ENCODE measurements at regions not wholly inside any gene's neighbourhood (a gene's known extent, or its start where the extent isn't known, plus 50 kb on each side); places are given as distances from the start of the nearest gene placed in this dataset.
"Not testable (repeated sequence)": the region's sequence is repeated elsewhere in the genome, so short reads cannot be mapped to it uniquely, and the experiment has no call there.

GRCh38 chr3:153928851-153929250 is 192.3 kb upstream of the ARHGEF26 start:
- BruUV-seq (replicated peaks): no TSS peak
- ChIA-PET CTCF (no interaction called here), POLR2A (ENCODE audit: low non-redundant PET) (no interaction called here)
- H3K27me3 ChIP-seq (replicated peaks; ENCODE audit: insufficient read depth, low read depth, low read length, poor library complexity): no peaks in the 10 kb centered on the region
- H3K36me3 ChIP-seq (ENCODE audit: insufficient read depth, low read length, poor library complexity, severe bottlenecking): no peaks in the 10 kb centered on the region
- no peak for DNase-seq (ENCODE audit: low spot score)
- no peaks in the 10 kb centered on the region for H3K9me3 ChIP-seq (ENCODE audit: low read depth, low read length, poor library complexity, severe bottlenecking)
- intact Hi-C loops (cut with micrococcal nuclease; ENCODE audit: unreplicated experiment): loop anchor here (5.0 to 10.0 kb wide), 4 partner anchors 144 to 887 kb away; partner anchors contain the start of gene RAP2B
- no peak for TF ChIP-seq EZH2 (IDR thresholded peaks at IDR 0.05; ENCODE audit: borderline replicate concordance, low read depth, low read length, poor library complexity, severe bottlenecking)
- TF ChIP-seq CTCF (conservative IDR thresholded peaks at IDR 0.05; ENCODE audit: low read depth, low read length): no peak
- no peak overlapping the region for H3K27ac ChIP-seq (ENCODE audit: low read depth, low read length, poor library complexity, severe bottlenecking)
- H3K4me3 ChIP-seq (ENCODE audit: low read depth, low read length, poor library complexity, severe bottlenecking): no peak overlapping the region
- no peaks in the 10 kb centered on the region for H3K4me1 ChIP-seq (ENCODE audit: insufficient read depth, low read length, poor library complexity, severe bottlenecking)

DNA sequence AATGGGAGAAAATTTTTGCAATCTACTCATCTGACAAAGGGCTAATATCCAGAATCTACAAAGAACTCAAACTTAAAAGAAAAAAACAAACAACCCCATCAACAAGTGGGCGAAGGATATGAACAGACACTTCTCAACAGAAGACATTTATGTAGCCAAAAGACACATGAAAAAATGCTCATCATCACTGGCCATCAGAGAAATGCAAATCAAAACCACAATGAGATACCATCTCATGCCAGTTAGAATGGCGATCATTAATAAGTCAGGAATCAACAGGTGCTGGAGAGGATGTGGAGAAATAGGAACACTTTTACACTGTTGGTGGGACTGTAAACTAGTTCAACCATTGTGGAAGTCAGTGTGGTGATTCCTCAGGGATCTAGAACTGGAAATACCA is 187.7 kb upstream of the ARHGEF26 start:
- H3K27me3 ChIP-seq (replicated peaks; ENCODE audit: insufficient read depth, low read depth, low read length, poor library complexity); POLR2A ChIA-PET (ENCODE audit: low non-redundant PET); H3K27ac ChIP-seq (ENCODE audit: low read depth, low read length, poor library complexity, severe bottlenecking); intact Hi-C loops (cut with micrococcal nuclease; ENCODE audit: unreplicated experiment); DNase-seq (ENCODE audit: low spot score); H3K4me3 ChIP-seq (ENCODE audit: low read depth, low read length, poor library complexity, severe bottlenecking); H3K4me1 ChIP-seq (ENCODE audit: insufficient read depth, low read length, poor library complexity, severe bottlenecking); BruUV-seq (replicated peaks); H3K9me3 ChIP-seq (ENCODE audit: low read depth, low read length, poor library complexity, severe bottlenecking); CTCF ChIA-PET; H3K36me3 ChIP-seq (ENCODE audit: insufficient read depth, low read length, poor library complexity, severe bottlenecking): not testable (repeated sequence)

- intact Hi-C loops (cut with micrococcal nuclease; ENCODE audit: unreplicated experiment): no loop called here
- no peaks in the 10 kb centered on the region for H3K4me1 ChIP-seq (ENCODE audit: insufficient read depth, low read length, poor library complexity, severe bottlenecking)
- BruUV-seq (replicated peaks): no TSS peak
- no peak for DNase-seq (ENCODE audit: low spot score)
- no peaks in the 10 kb centered on the region for H3K36me3 ChIP-seq (ENCODE audit: insufficient read depth, low read length, poor library complexity, severe bottlenecking)
- H3K9me3 ChIP-seq (ENCODE audit: low read depth, low read length, poor library complexity, severe bottlenecking): no peaks in the 10 kb centered on the region
- ChIA-PET CTCF (interaction anchor here (0.6 kb wide), 1 partner anchor 39 kb away, joined by 4 read pairs; no protein-coding TSS in a partner anchor), POLR2A (ENCODE audit: low non-redundant PET) (no interaction called here)
- no peak overlapping the region for H3K27ac ChIP-seq (ENCODE audit: low read depth, low read length, poor library complexity, severe bottlenecking)
- peaks cover 3% of the 10 kb centered on the region for H3K27me3 ChIP-seq (replicated peaks; ENCODE audit: insufficient read depth, low read depth, low read length, poor library complexity)
- TF ChIP-seq EZH2 (IDR thresholded peaks at IDR 0.05; ENCODE audit: borderline replicate concordance, low read depth, low read length, poor library complexity, severe bottlenecking) (no peak), CTCF (conservative IDR thresholded peaks at IDR 0.05; ENCODE audit: low read depth, low read length) (no peak)
- no peak overlapping the region for H3K4me3 ChIP-seq (ENCODE audit: low read depth, low read length, poor library complexity, severe bottlenecking)
Observed at GRCh38 chr3:153944084-153944483, 177.1 kb upstream of the ARHGEF26 start.

GRCh38 chr3:153951276-153951675 is 169.9 kb upstream of the ARHGEF26 start:
- ChIA-PET POLR2A (ENCODE audit: low non-redundant PET) (no interaction called here), CTCF (no interaction called here)
- no peaks in the 10 kb centered on the region for H3K9me3 ChIP-seq (ENCODE audit: low read depth, low read length, poor library complexity, severe bottlenecking)
- H3K27me3 ChIP-seq (replicated peaks; ENCODE audit: insufficient read depth, low read depth, low read length, poor library complexity): peaks cover 3% of the 10 kb centered on the region
- no peak overlapping the region for H3K4me3 ChIP-seq (ENCODE audit: low read depth, low read length, poor library complexity, severe bottlenecking)
- H3K27ac ChIP-seq (ENCODE audit: low read depth, low read length, poor library complexity, severe bottlenecking): no peak overlapping the region
- no peak for DNase-seq (ENCODE audit: low spot score)
- H3K4me1 ChIP-seq (ENCODE audit: insufficient read depth, low read length, poor library complexity, severe bottlenecking): no peaks in the 10 kb centered on the region
- BruUV-seq (replicated peaks): no TSS peak
- intact Hi-C loops (cut with micrococcal nuclease; ENCODE audit: unreplicated experiment): no loop called here
- no peaks in the 10 kb centered on the region for H3K36me3 ChIP-seq (ENCODE audit: insufficient read depth, low read length, poor library complexity, severe bottlenecking)
- TF ChIP-seq EZH2 (IDR thresholded peaks at IDR 0.05; ENCODE audit: borderline replicate concordance, low read depth, low read length, poor library complexity, severe bottlenecking) (no peak), CTCF (conservative IDR thresholded peaks at IDR 0.05; ENCODE audit: low read depth, low read length) (no peak)
